BJ (cell line): ENCODE measurements at regions not wholly inside any gene's neighbourhood (a gene's known extent, or its start where the extent isn't known, plus 50 kb on each side); places are given as distances from the start of the nearest gene placed in this dataset.

Source experiments
- CTCF ChIA-PET: fragments of 350-600 bp; formaldehyde crosslinking; extraction: SDS; loops from one replicate; lab custom pipeline; 2021; ENCODE audit warnings: antibody characterized with exemption, inconsistent platforms; lab: Yijun Ruan, JAX
- POLR2A ChIA-PET: fragments of 300-600 bp; sonication (Branson Sonifier 250); formaldehyde crosslinking; extraction: SDS; loops from one replicate; lab custom pipeline; 2021; ENCODE audit warnings: antibody characterized with exemption; lab: Charles Lee
- DNase-seq: peaks from one replicate; pipeline ENCODE4 v3.0.0-alpha.2; 2011; ENCODE audit warnings: low read depth
- H3K27me3 ChIP-seq: 2 replicates; pipeline ENCODE4 v1.6.0; 2011; ENCODE audit warnings: low read length; ENCODE audit not compliant: control insufficient read depth, insufficient read depth
- H3K36me3 ChIP-seq: 2 replicates; pipeline ENCODE4 v1.5.1; 2011; ENCODE audit warnings: low read length; ENCODE audit not compliant: control insufficient read depth, insufficient read depth
- H3K4me3 ChIP-seq: 2 replicates; pipeline ENCODE4 v1.5.1; 2011; ENCODE audit warnings: low read depth, mild to moderate bottlenecking, control low read depth, low read length
- TF ChIP-seq, protein P1 (sequence below): IDR thresholded peaks from 2 replicates; pipeline ENCODE4 v1.5.1; 2011; ENCODE audit warnings: low read depth, mild to moderate bottlenecking, control low read depth, inconsistent platforms, low read length, moderate library complexity; ENCODE audit not compliant: insufficient read depth

DNA sequence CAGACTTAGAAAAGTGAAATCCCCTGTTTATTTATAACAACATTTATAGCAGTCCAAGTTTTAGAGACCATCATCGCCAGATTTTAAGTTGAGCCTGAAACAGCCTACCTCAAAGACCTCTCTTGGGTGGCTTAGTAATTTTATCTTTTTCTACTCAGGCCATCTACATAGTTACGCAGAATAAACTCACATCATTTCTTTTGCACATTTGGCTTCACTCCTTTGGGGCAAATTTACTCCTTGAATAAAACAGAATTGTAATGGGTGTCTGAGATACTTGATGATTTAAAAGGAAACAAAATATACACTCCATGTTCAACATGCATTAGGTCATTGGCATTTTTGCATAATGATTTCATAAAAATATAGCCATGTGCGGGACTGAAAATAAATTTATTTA lies 104.7 kb upstream of the TSPAN8 start:
- DNase-seq, result no peak
- CTCF ChIA-PET, result no interaction called here
- Histone ChIP-seq H3K36me3 (no peaks in the 10 kb centered on the region), H3K27me3 (no peaks in the 10 kb centered on the region), H3K4me3 (no peak overlapping the region)
- TF ChIP-seq, protein P1, sequence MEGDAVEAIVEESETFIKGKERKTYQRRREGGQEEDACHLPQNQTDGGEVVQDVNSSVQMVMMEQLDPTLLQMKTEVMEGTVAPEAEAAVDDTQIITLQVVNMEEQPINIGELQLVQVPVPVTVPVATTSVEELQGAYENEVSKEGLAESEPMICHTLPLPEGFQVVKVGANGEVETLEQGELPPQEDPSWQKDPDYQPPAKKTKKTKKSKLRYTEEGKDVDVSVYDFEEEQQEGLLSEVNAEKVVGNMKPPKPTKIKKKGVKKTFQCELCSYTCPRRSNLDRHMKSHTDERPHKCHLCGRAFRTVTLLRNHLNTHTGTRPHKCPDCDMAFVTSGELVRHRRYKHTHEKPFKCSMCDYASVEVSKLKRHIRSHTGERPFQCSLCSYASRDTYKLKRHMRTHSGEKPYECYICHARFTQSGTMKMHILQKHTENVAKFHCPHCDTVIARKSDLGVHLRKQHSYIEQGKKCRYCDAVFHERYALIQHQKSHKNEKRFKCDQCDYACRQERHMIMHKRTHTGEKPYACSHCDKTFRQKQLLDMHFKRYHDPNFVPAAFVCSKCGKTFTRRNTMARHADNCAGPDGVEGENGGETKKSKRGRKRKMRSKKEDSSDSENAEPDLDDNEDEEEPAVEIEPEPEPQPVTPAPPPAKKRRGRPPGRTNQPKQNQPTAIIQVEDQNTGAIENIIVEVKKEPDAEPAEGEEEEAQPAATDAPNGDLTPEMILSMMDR, result no peak
- POLR2A ChIA-PET, result no interaction called here

DNA sequence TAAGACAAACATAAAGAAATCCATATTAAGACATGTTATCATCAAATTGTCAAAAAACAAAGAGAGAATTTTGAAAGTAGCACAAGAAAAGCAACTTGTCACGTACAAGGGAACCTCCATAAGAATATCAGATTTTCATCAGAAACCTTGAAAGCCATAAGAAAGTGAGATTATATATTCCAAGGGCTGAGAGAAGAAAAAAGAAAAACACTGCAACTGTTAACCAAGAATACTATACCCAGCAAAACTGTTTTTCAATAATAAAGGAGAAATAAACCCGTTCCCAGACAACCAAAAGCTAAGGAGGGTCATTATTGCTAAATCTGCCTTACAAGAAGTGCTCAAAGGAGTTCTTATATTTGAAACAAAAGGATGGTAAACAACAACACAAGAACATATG lies 94.7 kb upstream of the TSPAN8 start:
- TF ChIP-seq, protein P1, result no peak
- Histone ChIP-seq H3K27me3 (no peaks in the 10 kb centered on the region), H3K36me3 (no peaks in the 10 kb centered on the region), H3K4me3 (no peak overlapping the region)
- no peak for DNase-seq
- ChIA-PET POLR2A (no interaction called here), CTCF (no interaction called here)

DNA sequence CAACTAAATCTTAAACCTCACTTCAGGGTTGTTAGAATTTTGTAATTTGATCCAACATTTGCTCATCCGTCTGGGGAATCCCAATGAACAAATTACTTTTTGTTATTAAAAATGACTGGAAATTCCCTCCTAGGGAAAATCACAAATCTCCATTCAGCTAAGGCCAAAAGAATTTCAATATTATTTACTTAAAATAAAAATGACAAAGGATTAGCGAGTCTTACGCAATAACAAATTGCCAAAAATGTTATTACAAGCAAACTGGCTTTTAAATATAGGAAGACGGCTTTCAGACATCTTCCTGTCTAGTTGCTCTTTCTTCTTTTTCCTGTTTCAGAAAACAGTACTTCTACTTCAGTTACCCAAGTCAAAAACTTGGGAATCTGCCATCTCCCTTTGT lies 92.4 kb upstream of the TSPAN8 start:
- Histone ChIP-seq H3K4me3 (no peak overlapping the region), H3K27me3 (no peaks in the 10 kb centered on the region), H3K36me3 (no peaks in the 10 kb centered on the region)
- POLR2A ChIA-PET, result no interaction called here
- TF ChIP-seq, protein P1, result no peak
- CTCF ChIA-PET, result interaction anchor here (1.0 to 1.5 kb wide), 2 partner anchors 8 to 11 kb away, joined by 3 read pairs; no protein-coding TSS in a partner anchor
- DNase-seq, result no peak

DNA sequence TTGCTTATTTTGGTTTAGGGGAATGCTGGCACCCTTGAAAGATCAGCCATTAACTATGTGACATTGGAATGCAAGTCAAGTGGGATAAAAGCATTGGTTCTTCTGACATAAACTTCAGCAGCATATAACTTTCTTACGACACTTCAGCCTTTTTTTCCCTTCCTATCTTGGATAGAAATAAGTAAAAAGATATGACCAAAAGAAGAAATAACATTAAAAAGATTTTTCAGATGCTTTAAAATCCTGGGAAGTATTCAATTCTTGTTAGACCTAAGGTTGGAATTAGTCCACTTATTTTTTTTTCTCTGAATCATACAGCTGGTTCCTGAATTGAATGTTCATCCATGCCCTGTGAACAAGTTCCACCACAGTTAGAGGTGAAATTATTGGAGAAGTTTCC lies 85.6 kb upstream of the TSPAN8 start:
- POLR2A ChIA-PET, result no interaction called here
- H3K4me3 ChIP-seq, result no peak overlapping the region
- no peaks in the 10 kb centered on the region for H3K27me3 ChIP-seq
- TF ChIP-seq, protein P1, result no peak
- DNase-seq, result no peak
- CTCF ChIA-PET, result no interaction called here
- no peaks in the 10 kb centered on the region for H3K36me3 ChIP-seq

DNA sequence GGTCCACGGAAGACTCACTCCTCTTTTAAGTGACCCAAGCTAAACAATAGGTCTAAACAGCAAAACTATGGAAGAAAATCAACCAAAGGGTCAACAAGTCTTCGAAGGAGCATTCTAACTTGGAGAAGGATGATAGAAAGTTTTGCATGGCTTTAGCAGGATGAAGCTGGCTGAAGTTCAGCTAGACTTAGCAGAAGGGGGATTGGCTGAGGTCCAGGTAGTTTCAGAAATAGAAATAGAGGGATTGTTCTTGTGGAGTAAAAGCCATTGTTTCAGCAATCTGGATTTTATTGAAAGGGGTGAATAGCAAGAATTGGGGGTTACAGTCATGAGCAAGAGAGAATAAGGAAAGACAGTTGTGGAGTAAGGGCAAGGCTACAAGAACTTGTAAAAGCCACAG lies 84.7 kb upstream of the TSPAN8 start:
- POLR2A ChIA-PET, result no interaction called here
- Histone ChIP-seq H3K36me3 (no peaks in the 10 kb centered on the region), H3K4me3 (no peak overlapping the region), H3K27me3 (no peaks in the 10 kb centered on the region)
- CTCF ChIA-PET, result no interaction called here
- DNase-seq, result no peak
- TF ChIP-seq, protein P1, result no peak
